HG03439 (cell line): ENCODE measurements at regions not wholly inside any gene's neighbourhood (a gene's known extent, or its start where the extent isn't known, plus 50 kb on each side); places are given as distances from the start of the nearest gene placed in this dataset.
A peak's percentile ranks its signal among the peaks of the same experiment; 100 is the strongest.
"Not testable (repeated sequence)": the region's sequence is repeated elsewhere in the genome, so short reads cannot be mapped to it uniquely, and the experiment has no call there.

Source experiments
- ATAC-seq: cut with Tn5 transposase; IDR thresholded peaks from one replicate; pipeline ENCODE4 v1.9.1; 2021; ENCODE audit warnings: mild to moderate bottlenecking, moderate library complexity; ENCODE audit not compliant: unreplicated experiment

DNA sequence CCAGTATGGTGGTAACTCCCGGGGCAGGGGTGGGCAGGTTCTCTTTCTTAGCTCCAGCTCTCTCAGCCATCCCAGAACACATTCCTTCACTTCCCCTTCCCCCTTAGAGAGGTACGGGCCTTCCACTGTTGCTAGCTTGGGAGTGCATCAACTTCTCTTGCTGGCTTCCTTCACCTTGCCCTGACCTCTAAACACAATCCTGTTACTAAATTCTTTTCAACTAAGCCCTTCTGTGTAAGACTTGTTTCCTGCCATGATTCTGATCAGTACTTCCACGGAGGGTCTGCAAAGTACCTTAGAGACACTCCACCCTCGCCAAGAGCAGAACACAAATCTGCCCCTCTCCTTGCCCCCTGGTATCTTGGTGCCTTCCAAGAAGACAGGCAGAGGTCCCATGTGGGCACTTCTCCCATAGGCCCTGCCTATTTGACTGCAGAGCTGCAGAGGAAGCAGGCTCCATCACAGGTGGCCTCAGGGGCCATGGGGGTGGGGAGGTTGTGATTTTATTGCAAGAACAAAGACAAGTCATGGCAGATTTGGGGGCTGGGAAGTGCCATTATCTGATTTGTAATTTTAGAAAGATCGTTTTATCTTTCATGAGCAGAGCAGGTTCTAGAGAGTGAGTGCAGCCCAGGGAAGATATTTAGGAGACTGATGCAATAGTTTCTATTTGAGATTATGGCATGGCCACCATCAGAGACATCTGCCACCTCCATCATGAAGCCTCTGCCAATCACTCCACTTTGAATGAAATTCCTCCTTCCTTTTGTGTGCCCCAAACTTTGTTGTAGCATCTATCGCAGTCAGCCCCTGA is 182.5 kb upstream of the JUN start:
- no peak for ATAC-seq

- no peak for ATAC-seq
Observed at GRCh38 chr1:58966917-58967740, 183.3 kb upstream of the JUN start.

GRCh38 chr1:58968360-58968952 is 184.6 kb upstream of the JUN start:
- peak; percentile 89 for ATAC-seq

- not testable (repeated sequence) for ATAC-seq
Observed at GRCh38 chr1:58969176-58969575, 185.3 kb upstream of the JUN start.

- ATAC-seq: no peak
Observed at GRCh38 chr1:58971629-58972140, 187.8 kb upstream of the JUN start.

- ATAC-seq: no peak
Observed at GRCh38 chr1:58975888-58976287, 192.0 kb upstream of the JUN start.

- no peak for ATAC-seq
Observed at GRCh38 chr1:58976294-58976693, 192.4 kb upstream of the JUN start.

- ATAC-seq: no peak
Observed at GRCh38 chr1:58977598-58977997, 193.8 kb upstream of the JUN start.

DNA sequence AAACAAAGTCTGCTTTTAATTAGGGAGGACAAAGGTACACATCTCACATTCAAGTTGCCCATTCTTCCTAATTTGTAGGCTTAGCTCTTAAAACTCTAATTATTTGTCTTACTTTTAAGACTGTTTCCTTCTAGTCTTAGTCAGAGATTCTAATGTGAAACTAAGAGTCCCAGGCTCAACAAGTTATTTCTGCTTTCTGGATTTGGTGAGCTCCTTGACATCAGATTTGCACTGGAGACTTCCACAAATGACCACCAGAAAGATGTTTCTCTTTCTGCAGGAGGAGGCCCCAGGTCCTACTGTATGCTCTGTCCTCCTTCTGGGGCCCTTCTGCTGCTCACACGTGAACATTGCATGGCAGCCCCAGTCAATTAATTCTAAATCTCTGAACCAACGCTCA is 194.2 kb upstream of the JUN start:
- ATAC-seq: no peak

- ATAC-seq: no peak
Observed at GRCh38 chr1:58979086-58979485, 195.2 kb upstream of the JUN start.

DNA sequence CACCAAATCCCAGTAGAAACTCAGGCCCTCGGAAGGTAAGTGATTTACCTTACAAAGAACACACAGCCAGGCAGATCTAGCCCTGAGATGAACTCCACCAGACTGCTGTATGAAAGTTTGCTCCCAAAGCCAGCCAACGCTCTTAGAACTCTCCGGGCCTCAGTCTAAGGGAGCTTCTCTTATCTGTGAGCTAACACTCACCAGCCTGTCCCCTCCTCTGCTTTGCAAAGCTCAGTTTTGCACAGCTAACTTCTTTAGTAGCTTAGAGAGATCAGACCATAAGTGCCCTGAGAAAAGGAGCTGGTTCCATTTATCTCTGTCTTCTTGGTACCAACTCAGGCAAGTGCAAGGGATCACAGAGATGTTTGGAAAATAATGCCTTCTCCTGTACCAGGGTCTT is 195.8 kb upstream of the JUN start:
- no peak for ATAC-seq

GRCh38 chr1:58981392-58981791 is 197.5 kb upstream of the JUN start:
- ATAC-seq: no peak

GRCh38 chr1:58982259-58982998 is 198.6 kb upstream of the JUN start:
- ATAC-seq: no peak

GRCh38 chr1:58983162-58983561 is 199.3 kb upstream of the JUN start:
- no peak for ATAC-seq

- ATAC-seq: no peak
Observed at GRCh38 chr1:58983633-58984245, 199.9 kb upstream of the JUN start.

DNA sequence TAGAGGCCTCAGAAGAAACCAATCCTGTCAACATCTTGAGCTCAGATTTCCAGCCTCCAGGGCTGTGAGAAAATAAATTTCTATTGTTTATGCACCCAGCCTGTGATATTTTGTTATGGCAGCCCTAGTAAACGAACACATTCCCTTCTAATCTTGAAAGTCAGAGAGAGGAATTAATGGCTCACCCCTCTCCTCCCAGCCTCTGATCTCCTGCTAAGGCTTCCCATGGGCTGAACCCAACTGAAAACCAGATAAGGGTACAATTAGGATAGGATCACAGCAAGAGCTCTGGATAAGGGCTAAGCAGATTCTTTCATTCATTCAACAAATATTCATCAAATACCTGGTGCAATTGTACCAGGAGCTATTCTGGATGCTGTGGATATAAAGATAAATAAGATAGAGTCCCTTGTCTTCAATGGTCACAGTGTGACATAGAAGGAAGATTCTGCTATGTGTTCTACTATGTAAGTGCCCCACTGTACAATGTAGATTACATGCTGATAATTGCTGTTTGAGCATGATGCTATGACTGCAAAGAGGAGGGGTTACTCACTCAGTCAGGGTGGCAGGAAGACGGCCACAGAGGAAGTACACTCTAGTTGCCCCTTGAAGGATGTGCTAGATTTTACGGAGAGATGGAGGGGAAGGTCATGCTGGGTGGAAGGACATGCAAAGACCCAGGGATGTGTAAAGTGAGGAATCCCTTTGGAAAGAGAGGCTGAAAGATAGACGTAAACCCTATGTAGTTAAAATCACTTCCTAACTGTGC is 203.3 kb upstream of the JUN start:
- no peak for ATAC-seq

- ATAC-seq: no peak
Observed at GRCh38 chr1:58988752-58989151, 204.9 kb upstream of the JUN start.

DNA sequence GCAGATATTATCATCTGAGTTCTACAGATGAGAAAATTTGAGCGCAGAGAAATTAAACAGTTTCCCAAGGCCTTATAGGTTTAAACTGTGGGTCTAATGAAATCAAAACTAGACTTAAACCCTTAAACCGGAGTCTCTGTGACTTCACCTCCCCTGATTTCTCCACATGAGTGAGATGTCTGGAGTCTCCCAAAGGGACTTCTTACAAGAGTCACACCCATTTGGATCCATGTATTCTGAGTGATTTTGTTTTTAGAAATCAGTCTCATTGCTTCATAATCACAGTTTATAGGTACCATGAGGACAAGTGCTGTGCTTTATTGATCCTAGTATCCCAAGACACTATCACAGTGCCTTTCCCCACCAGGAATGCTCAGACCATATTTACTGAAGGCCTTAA is 206.0 kb upstream of the JUN start:
- no peak for ATAC-seq

DNA sequence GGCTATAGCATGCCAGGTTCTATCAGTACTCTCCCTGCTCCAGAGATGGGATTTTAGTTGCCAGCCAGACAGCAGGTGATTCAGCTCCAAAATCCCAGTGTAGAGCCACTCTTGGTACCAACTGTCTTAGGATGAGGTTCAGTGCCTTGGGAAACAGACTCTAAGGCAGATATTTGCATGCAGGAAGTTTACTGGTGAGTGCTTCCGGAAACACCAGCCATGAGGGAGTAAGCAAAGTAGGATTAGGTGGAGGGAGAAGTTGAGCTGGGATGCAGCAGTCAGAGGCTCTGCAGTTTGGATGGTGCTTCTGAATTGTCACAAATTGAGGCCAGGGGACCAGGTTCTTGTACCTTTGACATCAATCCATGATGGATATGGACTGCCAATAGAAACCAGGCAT is 207.5 kb upstream of the JUN start:
- ATAC-seq: no peak

DNA sequence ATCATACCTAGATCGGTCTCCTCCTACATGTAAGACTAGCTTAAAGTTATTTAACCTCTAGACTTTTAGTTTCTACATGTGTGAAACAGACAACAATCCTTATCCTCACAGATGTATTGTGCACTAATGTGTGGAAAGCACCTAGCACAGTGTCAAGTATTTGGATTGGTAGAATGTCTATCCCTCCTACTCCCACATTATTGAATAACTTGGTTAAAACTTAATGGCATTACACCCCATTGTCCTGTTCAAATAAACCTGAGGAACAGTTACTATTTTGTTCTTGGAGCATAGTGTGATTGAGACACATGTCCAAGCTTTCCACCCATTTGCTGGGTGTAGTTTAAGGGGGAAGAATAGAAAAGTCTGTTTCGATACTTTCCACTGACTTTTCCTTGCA is 208.8 kb upstream of the JUN start:
- no peak for ATAC-seq
